ENCODE measurements at regions not wholly inside any gene's neighbourhood (a gene's known extent, or its start where the extent isn't known, plus 50 kb on each side); places are given as distances from the start of the nearest gene placed in this dataset.

GRCh38 chr11:19329970-19330369, 89.2 kb upstream of the E2F8 start:
- TF ChIP-seq CTCF (IDR thresholded peaks at IDR 0.05) (no peak), POLR2A (IDR thresholded peaks at IDR 0.05) (no peak)

Data from adrenal gland (tissue), 5 donors.